Caco-2 (cell line): ENCODE measurements at regions not wholly inside any gene's neighbourhood (a gene's known extent, or its start where the extent isn't known, plus 50 kb on each side); places are given as distances from the start of the nearest gene placed in this dataset.

ENCODE experiments used
- BruUV-seq: library from RNA; stranded (reverse); fragments of 400-500 nt; replicated peaks from 2 replicates; lab custom pipeline; 2021; lab: Mats Ljungman, UMichigan
- CTCF ChIA-PET: fragments of 300-600 bp; sonication (Branson Sonifier 250); formaldehyde crosslinking; loops from one replicate; lab custom pipeline; 2022; ENCODE audit warnings: antibody characterized with exemption; lab: Charles Lee
- POLR2A ChIA-PET: fragments of 300-600 bp; sonication (Branson Sonifier 250); formaldehyde crosslinking; loops from one replicate; lab custom pipeline; 2022; ENCODE audit warnings: antibody characterized with exemption; lab: Charles Lee
- DNase-seq, 2 experiments: peaks; one replicate each; pipeline versions ENCODE4 v3.0.0 to v3.0.0-alpha.2; 2020 to 2022
- H3K27me3 ChIP-seq: replicated peaks from 2 replicates; pipeline ENCODE4 v1.6.0; 2011; ENCODE audit warnings: low read length; ENCODE audit not compliant: control insufficient read depth, insufficient read depth
- H3K36me3 ChIP-seq: 2 replicates; pipeline ENCODE4 v1.5.1; 2011; ENCODE audit warnings: low read length; ENCODE audit not compliant: control insufficient read depth, insufficient read depth
- H3K4me1 ChIP-seq: fragments of 250-450 bp; sonication (Bioruptor Pico); 2 replicates; pipeline ENCODE4 v1.5.1; 2020; ENCODE audit warnings: mild to moderate bottlenecking
- H3K4me3 ChIP-seq: 2 replicates; pipeline ENCODE4 v1.5.1; 2011; ENCODE audit warnings: low read depth, mild to moderate bottlenecking, control low read depth, low read length
- H3K9me3 ChIP-seq: fragments of 250-450 bp; sonication (Bioruptor Pico); 2 replicates; pipeline ENCODE4 v1.5.1; 2020; ENCODE audit warnings: mild to moderate bottlenecking, moderate library complexity
- H3K27ac Mint-ChIP-seq: one replicate; pipeline ENCODE4 v1.8.0; 2022; ENCODE audit warnings: mixed read lengths; ENCODE audit not compliant: unreplicated experiment
- H3K27me3 Mint-ChIP-seq: one replicate; pipeline ENCODE4 v1.8.0; 2022; ENCODE audit warnings: mixed read lengths; ENCODE audit not compliant: insufficient read depth, unreplicated experiment
- H3K36me3 Mint-ChIP-seq: one replicate; pipeline ENCODE4 v1.8.0; 2022; ENCODE audit warnings: mild to moderate bottlenecking, mixed read lengths; ENCODE audit not compliant: insufficient read depth, unreplicated experiment
- H3K4me1 Mint-ChIP-seq: one replicate; pipeline ENCODE4 v1.8.0; 2022; ENCODE audit warnings: low read depth, mixed read lengths; ENCODE audit not compliant: unreplicated experiment
- H3K4me3 Mint-ChIP-seq: one replicate; pipeline ENCODE4 v1.8.0; 2022; ENCODE audit warnings: mild to moderate bottlenecking, moderate library complexity, mixed read lengths; ENCODE audit not compliant: unreplicated experiment
- H3K9me3 Mint-ChIP-seq: one replicate; pipeline ENCODE4 v1.8.0; 2022; ENCODE audit warnings: mixed read lengths; ENCODE audit not compliant: unreplicated experiment
- CTCF ChIP-seq, 2 experiments: fragments of 200-600 bp in 1 of 2; IDR thresholded peaks; 1 replicate in 1 of 2; 2 replicates in 1 of 2; pipeline versions ENCODE4 v1.5.1 to v1.8.0; 2011 to 2022; ENCODE audit warnings: antibody characterized with exemption in 1 of 2, control low read depth in 1 of 2, inconsistent platforms in 1 of 2, low read depth in 1 of 2, low read length in 1 of 2, mild to moderate bottlenecking in 1 of 2, moderate library complexity in 1 of 2; ENCODE audit not compliant: insufficient read depth in 1 of 2, severe bottlenecking in 1 of 2, unreplicated experiment in 1 of 2
- intact Hi-C: fragments of 100-400 bp; cut with micrococcal nuclease; formaldehyde crosslinking; loops from one replicate; pipeline ENCODE4 v1.10.0; 2022; ENCODE audit not compliant: unreplicated experiment

- Mint-ChIP-seq H3K27ac (no peak overlapping the region), H3K9me3 (peaks cover 9% of the 10 kb centered on the region), H3K36me3 (no peaks in the 10 kb centered on the region), H3K4me3 (no peak overlapping the region), H3K4me1 (peaks cover 4% of the 10 kb centered on the region), H3K27me3 (peaks cover 22% of the 10 kb centered on the region)
- peak; percentile 61 to 73 for DNase-seq
- intact Hi-C loops = loop anchor here (1.0 to 10.0 kb wide), 5 partner anchors 81 to 951 kb away; no protein-coding TSS in a partner anchor
- peak; percentile 96 for TF ChIP-seq CTCF (IDR thresholded peaks at IDR 0.05; ENCODE audit: insufficient read depth in 1 of 2, low read depth in 1 of 2, low read length in 1 of 2, severe bottlenecking in 1 of 2, unreplicated experiment in 1 of 2)
- H3K4me3 ChIP-seq = no peak overlapping the region
- no peaks in the 10 kb centered on the region for H3K9me3 ChIP-seq
- CTCF ChIA-PET = interaction anchor here (0.6 to 4.3 kb wide), 15 partner anchors 10 to 977 kb away, joined by 3 to 74 read pairs (median 4); no protein-coding TSS in a partner anchor
- BruUV-seq = no TSS peak
- H3K4me1 ChIP-seq = 0 out of 2 replicates have a peak, but pooled peaks cover 3% of the 10 kb centered on the region
- POLR2A ChIA-PET = no interaction called here
- no peaks in the 10 kb centered on the region for H3K27me3 ChIP-seq
- no peaks in the 10 kb centered on the region for H3K36me3 ChIP-seq
Observed at GRCh38 chr16:82263521-82264143, 93.6 kb upstream of the MPHOSPH6 start.

- no TSS peak for BruUV-seq
Observed at GRCh38 chr16:82262244-82262643, 92.2 kb upstream of the MPHOSPH6 start.

More at GRCh38 chr16:82262244-82262643, 92.2 kb upstream of the MPHOSPH6 start:
- CTCF ChIA-PET = interaction anchor here (2.7 to 4.3 kb wide), 3 partner anchors 82 to 318 kb away, joined by 20 to 74 read pairs (median 30); no protein-coding TSS in a partner anchor
- no peaks in the 10 kb centered on the region for H3K9me3 Mint-ChIP-seq
- H3K27me3 ChIP-seq = no peaks in the 10 kb centered on the region
- H3K36me3 Mint-ChIP-seq = no peaks in the 10 kb centered on the region
- POLR2A ChIA-PET = no interaction called here
- peaks cover 21% of the 10 kb centered on the region for H3K27me3 Mint-ChIP-seq
- H3K36me3 ChIP-seq = no peaks in the 10 kb centered on the region
- H3K4me3 Mint-ChIP-seq = no peak overlapping the region
- H3K9me3 ChIP-seq = no peaks in the 10 kb centered on the region
- H3K27ac Mint-ChIP-seq = no peak overlapping the region
- intact Hi-C loops = loop anchor here (10.0 kb wide), 1 partner anchor 953 kb away; no protein-coding TSS in a partner anchor
- TF ChIP-seq CTCF (IDR thresholded peaks at IDR 0.05; ENCODE audit: insufficient read depth in 1 of 2, low read depth in 1 of 2, low read length in 1 of 2, severe bottlenecking in 1 of 2, unreplicated experiment in 1 of 2) = no peak
- 0 out of 2 replicates have a peak, but pooled peaks cover 3% of the 10 kb centered on the region for H3K4me1 ChIP-seq
- no peak for DNase-seq
- H3K4me3 ChIP-seq = no peak overlapping the region
- H3K4me1 Mint-ChIP-seq = peaks cover 4% of the 10 kb centered on the region
